GM18907 (cell line): ENCODE measurements at regions not wholly inside any gene's neighbourhood (a gene's known extent, or its start where the extent isn't known, plus 50 kb on each side); places are given as distances from the start of the nearest gene placed in this dataset.
A peak's percentile ranks its signal among the peaks of the same experiment; 100 is the strongest.

Experiments used
- ATAC-seq: cut with Tn5 transposase; IDR thresholded peaks from one replicate; pipeline ENCODE4 v1.9.1; 2021; ENCODE audit warnings: mild to moderate bottlenecking, moderate library complexity; ENCODE audit not compliant: unreplicated experiment

DNA sequence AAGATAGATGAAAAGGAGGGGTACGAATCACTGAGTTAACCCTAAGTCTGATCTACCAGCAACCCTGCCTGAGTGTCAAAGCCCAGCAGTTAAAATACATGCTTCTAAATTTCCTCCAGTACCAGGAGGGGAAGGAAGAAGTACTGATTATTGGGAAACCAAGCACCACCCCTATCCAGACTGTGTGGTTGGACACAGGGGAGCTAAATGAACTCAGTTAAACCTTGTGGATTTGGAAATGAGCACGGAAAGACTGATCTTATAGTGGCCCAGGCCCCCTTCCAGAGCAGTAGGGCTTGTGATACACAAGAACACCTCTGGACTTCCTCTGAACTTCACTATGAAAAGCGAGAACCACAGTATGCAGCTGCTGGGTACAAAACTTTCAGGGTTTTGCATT, 585.6 kb downstream of the MAFB start:
- no peak for ATAC-seq

DNA sequence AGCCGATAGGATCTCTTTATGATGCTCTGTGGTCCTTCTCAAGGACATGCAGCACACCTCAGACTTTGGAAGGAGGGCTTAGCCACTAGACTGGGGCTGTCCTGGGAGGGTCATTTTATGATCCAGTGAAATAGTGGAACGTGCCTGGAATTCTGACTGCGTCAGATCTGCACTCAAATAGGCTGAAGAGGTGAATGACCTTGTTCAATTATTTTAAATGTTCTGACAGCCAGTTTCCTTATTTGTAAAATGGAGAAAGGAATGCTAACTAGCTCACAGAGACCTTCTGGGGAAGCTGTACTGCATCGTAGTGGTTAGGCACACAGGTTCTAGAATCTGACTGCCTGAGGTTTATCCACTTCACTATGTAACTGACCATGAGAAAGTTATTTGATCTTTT, 587.5 kb downstream of the MAFB start:
- no peak for ATAC-seq

DNA sequence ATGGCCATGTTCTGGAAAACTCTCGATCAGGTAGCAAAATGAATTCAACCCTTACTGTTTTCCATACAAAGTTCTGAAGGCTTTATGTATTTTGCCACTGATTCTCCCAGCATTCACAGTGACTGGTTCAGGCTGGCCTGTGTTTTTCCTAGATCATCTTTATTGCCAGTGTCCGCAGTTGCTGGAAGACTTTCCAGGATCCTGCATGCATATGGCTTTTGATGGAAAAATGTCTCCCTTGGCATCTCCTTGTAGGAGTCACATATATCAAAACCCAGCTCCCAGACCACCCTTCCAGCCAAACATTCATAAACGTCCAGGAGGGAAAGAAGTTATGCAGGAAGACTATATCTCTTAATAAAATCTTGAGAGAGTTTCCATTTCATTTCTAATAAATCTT, 588.8 kb downstream of the MAFB start:
- no peak for ATAC-seq

DNA sequence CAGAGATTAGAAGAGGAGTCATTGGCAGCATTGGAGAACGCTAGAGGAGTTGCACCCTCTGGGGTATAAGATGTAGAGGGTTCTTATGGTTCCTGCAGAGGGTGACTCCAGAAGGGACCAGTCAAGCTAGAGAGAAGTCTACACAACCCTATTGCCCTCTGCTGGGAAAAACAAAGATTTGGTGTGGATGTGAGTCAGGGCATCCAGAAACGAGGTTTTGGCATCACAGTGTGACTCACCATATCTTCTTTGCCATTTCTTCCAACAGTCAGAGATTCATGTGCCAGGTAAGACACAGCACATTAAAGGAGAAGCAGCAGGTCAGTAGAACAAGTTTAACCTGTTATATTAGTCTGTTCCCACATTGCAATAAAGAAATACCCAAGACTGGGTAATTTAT, 598.8 kb downstream of the MAFB start:
- no peak for ATAC-seq

DNA sequence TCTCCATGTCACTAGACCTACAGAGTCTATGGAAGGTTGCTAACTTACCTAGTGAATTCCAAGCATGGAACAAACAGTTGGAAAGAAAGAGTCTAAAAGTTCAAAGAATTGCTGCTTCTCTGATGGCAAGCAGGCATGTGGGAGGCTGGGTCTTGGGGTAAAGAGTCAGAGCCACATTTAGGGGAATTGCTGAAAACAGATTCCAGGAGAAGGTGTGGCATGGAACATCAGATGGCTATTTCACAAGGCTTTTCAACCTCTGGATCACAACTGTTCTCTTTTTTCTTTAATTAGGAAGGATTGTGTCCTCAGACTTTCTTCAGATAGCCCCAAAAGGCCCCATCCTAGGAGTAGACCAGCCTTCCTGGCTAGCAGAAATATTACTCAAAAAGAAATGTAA, 601.5 kb downstream of the MAFB start:
- no peak for ATAC-seq

DNA sequence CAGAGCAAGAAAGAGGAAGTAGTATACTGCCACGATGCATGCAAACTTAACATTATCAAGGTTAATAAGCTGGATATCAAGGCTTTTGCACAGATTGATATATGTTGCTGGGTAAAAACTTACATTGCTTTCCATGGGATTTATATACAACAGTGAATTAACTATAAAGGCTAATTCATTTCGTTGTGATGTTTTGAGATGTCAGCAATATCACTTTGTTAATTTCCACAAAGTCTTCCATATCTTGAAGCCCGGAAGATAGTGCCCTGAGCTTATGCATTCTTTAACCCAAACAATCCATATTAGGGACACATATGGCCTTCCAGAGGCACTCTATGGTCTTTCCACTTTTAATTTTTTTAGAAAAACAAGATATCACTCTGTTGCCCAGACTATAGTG, 603.5 kb downstream of the MAFB start:
- no peak for ATAC-seq

DNA sequence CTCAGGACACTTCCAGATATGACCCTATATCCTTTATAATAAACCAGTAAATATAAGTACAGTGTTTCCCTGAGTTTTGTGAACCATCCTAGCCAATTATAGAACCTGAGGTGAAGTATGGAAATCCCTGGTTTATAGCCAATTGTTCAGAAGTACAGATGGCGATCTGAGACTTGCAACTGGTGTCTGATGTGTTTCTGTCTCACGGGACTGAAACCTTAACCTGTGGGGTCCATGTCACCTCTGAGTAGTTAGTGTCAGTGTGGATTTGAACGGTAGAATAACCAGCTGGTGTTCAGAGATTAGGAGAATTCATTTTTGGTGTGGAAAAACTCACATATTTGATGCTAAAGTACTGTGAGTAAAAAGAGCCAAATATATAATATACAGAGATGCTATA, 606.6 kb downstream of the MAFB start:
- peak; percentile 27 for ATAC-seq

DNA sequence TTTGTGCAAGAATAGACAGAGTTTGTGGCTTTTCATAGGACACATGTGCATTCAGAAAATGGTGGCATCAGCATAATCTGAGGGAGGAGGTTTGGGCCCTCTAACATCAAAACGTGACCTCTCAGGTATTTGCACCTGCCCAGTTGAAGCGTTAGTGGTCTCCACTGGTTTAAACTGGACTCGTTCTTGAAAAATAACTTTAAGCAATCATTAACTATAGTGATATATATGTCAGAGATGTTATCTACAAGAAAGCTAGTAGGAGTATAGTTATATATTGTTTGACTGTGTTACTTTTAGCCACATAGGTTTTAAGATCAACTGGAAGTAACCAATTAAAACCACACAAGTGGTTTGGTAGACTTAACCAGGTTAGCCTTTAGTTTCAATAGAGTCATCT, 607.4 kb downstream of the MAFB start:
- ATAC-seq = peak; percentile 80

DNA sequence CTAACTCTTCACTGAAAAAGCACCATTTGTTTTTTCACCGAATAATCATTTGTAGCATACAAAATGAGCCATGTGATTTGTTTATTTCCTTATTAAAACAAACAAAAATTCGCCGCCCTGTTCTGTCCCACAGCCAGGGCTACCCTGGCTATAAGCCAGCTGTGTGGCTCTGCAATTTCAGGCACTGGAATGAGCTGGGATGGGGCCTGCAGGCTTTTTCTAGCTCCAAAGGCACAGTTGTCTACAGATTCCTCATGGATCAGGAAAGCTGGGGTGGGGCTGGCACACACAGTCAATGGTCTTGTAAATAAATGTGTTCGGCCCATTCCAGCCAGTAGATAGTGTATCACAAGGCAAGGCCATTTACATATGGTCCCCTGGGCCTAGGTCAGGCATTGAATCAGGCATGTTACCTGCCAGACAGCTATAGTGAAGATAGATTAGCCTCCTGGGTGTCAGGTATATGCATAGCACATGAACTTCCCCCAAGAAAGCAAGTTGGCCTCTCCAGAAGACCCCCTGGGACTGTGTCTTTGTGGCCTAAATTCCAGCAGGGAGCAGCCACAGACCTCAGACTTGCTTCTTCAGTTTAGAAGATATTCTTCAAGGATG, 608.9 kb downstream of the MAFB start:
- ATAC-seq = no peak

DNA sequence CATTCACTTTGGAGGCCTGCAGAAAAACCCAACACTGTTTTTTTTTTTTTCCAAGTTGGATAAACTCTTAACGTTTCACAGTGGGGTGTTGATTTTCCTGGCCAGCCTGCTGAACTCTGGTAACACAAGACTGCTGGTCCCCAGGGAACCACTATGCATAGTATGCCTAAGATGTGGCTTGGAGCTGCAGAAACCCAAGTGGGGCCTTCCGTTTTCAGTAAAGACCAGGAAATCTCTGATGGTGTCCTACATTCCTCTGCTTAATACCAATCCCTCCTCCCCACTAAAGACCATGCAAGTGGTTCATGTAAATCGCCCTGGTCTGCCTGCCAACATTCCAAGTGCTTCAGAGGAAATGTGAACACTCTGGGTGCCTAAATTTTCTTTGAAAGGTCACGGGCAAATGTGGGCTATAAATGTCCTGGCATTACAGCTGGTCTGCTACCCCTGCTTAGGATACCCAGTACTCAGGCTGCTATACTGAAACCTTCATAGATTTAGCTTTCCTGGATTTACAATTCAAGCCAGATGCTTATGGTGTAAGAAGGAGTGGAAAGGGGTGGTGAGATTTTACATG, 615.4 kb downstream of the MAFB start:
- ATAC-seq = no peak

DNA sequence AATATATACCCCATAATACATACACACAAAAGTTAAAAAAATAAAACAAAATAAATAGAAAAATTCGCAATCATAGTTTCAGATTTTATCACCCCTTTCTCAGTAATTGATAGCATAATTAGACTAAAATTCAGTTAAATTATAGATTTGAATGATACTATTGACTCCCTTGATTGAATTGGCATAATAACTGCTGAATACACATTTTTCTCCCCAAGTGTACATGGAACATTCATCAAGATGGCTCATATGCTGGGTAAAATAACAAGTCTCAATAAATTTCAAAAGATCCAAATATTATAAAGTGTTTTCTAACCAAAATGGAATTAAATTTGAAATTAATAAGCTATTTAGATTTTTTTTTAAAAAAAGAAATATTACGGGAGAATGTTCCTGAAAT, 616.1 kb downstream of the MAFB start:
- ATAC-seq = no peak

DNA sequence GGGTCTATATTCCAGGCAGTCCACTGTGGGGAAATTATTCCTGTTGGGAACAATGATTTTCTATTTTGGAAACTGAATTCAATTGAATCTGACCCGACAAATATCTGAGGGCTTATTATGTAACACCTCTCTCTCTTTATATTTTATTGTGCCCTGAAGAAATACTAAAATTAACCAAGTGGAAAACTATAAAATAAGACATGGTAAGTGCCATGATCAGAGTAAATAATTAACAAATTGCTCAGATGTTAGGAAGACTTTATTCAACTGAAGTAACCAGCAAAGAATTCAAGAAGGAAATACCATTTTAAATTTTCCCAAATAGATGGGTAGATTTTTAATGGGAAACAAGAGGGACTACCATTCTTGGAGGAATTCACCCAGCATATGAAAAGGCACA, 632.9 kb downstream of the MAFB start:
- ATAC-seq = no peak

DNA sequence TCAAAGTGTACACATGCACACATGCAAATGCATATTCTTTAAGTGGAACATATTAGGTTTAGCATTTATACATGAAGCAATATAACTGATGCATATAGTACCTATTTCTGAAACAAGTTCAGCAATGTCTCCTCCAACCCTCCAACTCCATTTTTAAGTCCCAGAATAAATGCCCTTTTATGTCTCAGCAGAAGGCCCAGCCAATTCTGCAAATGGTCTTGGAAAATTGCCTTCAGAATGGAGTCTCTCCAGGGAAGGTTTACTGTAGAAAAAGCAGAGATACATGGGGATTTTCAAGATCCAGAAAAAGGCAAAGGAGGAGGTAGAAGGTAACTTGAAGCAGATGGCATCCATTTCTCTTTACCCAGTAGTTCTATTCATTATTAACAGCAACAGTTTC, 633.3 kb downstream of the MAFB start:
- no peak for ATAC-seq

DNA sequence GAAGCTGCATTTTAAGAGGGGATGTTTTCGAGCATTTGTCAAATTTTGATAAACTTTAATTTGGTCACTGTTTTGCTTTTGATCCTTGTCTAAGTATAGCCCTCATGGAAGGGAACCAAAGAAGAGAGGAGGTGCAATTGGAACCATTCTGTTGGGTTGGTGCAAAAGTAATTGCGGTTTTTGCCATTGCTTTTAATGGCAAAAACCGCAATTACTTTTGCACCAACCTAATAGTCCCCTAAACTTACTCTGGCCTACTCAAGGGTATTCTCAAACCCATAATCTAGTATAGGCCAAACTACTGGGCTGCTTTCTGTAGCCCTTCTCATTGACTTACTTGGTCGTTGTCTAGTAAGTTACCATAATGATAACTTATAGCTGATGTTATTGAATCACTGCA, 634.7 kb downstream of the MAFB start:
- ATAC-seq = no peak

DNA sequence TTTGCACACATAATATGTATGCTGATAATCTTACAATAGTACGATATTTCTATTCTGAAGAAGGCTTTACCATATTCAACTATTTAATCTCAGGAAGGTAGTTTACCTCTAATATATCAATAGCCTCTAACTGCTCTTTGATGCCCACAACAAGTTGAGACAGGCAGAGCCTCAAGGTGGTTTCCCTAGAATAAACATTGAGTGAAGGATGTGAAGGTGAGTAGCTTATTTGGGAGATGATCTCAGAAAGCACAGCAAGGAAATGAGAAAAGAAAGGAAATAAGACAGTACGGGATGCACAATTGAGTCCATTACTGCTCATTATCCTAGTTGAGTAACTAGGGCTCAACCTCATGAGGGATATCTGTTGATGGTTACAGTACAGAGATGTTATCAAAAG, 638.4 kb downstream of the MAFB start:
- ATAC-seq = no peak

DNA sequence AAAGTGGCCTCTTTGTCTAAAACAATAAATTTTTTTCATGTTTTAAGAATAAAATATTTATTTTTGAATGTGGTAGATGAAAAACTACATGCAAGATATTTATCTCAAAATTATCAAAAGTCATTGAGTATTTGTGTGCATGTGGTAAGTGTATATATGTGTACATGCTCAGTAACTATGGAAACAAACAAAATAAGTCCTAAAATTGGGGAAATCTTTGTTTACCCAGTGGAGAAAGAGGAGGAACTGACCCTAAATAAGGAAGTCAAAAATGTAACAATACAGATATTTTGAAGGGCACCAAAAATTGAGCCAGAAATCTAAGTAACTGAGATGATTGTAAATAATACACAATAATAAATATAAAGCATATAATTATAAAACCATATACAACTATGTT, 639.2 kb downstream of the MAFB start:
- ATAC-seq = no peak

DNA sequence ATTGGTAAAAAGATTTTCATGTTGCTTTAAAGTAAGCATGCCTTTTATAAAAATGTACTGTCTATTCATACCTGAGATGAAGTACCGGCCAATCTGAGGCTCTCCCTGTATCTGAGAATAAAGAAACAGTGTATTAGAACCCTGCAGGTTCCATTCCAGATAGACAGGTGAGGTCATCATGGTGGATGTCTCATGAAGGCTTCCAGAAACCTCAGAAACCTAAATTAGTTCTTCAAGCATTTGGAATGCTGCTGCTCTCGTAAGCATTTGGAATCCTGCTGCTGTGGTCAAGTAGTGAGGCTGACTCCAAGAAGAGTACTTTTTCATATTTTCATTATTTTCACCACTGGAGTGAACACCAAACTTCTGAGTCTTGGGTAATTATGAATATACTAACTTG, 642.3 kb downstream of the MAFB start:
- no peak for ATAC-seq

DNA sequence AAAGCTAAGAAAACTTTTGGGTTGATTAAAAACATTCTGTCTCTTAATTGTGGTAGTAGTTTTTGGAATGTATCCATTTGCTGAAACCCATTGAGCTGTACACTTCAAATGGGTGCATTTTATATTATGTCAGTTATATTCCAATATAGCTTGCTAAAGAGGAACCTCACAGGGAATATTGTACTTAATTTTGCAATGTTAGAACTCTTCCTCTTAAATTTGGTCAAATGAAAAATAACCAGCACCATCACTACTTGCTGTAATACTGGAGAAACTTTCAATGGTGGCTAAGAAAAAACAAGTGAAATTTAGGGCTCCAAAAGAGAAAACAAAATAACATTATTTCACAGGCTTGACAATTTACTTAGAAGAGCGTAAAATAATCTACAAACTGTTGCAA, 651.5 kb downstream of the MAFB start:
- no peak for ATAC-seq

DNA sequence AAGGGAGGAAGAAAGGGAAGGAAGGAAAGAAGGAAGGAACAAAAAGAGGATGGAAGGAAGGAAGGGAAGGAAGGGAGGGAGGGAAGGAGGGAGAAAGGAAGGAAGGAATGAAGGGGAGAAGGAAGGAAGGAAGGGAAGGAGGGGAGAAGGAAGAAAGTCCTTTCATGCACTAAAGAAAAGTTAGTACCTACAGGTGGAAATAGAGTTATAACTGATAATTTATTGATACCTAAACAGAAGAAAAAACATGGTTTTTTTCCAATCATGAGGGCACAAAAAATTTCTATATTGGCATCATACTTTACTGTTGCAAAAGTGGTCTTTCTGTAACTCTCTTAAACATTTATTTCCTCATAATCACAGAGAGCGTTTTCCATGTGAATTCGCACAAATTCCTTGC, 659.4 kb downstream of the MAFB start:
- ATAC-seq = no peak

DNA sequence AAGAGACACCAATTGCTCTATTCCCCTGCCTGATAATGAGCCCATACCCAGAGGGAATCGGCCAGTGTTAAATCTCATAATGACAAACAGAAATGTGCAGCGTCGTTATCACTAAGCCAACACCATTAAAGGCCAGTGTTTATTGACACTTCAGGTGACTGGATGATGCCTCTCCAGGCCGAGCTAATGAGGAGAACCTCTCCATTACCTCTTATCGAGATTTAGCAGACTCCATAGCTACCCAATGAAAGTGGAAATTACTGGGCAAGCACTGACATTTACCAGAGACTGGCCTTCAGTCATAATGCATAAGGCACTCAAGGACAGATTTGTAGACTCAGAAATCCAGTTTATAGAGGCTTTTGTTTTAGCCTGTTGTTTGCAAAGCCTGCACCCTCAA, 669.5 kb downstream of the MAFB start:
- ATAC-seq = no peak

DNA sequence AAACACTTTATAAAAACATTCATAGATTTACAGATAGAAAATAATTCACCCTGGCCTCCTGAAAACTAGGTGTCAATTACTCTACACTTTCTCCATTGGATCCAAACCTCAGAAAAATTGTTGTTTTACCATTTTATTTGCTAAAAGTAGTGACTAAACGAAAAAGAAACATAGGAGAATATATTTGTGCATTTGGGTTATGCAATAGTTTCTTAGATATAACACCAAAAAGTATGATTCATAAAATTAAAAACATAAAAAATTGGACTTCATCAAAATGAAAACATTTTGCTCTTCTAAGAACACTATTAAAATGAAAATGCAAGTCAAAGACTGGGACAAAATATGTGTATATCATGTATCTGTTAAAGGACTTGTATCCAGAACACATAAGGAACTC, 671.3 kb downstream of the MAFB start:
- ATAC-seq = no peak

DNA sequence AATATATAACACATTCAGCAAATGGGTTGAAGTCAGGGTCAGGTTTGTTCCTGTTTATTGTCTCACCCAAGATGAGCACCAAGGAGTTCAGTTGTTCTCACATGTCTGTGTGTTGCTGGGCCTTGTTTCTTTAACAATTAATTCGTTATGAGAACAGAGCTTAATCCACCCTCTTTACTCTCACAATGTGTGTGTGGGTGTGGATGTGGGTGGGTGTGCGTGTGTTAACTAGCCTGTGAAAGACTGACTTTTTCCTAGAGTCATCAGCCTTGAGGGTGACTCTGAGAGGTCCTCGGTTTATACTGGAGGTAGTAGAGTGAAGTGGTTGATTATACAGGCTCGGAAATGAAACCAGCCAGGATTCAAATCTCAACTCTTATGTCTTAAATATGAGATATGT, 672.1 kb downstream of the MAFB start:
- ATAC-seq = no peak

DNA sequence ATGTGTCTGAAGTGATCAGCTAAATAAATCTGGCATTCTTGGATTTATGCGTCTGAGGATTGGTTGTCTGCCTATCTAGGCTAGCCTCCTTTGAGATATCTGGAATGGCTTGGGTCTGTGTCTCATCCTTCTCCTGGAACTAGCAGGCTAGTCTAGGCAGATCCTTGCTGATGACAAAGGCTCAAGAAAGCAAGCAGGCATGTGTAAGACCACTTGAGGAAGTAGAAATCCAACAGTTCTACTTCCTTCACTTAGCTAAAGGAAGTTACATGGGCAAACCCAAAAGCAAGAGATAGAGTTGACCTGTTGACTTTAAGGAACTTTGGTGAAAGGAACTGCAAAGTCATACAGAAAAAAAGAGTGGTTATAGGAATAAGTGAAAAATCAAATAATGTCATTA, 672.6 kb downstream of the MAFB start:
- ATAC-seq = no peak
